NCI-H1694 (cell line): ENCODE measurements at regions not wholly inside any gene's neighbourhood (a gene's known extent, or its start where the extent isn't known, plus 50 kb on each side); places are given as distances from the start of the nearest gene placed in this dataset.

Source experiments
- DNase-seq: peaks from one replicate; lab custom pipeline; 2025; lab: John Stamatoyannopoulos, UW

GRCh38 chr4:55754754-55755350 lies 64.7 kb upstream of the EXOC1L start:
- DNase-seq = no peak

GRCh38 chr4:55756208-55756607 lies 63.4 kb upstream of the EXOC1L start:
- no peak for DNase-seq

GRCh38 chr4:55757356-55757952 lies 62.1 kb upstream of the EXOC1L start:
- DNase-seq = no peak

GRCh38 chr4:55758066-55758465 lies 61.5 kb upstream of the EXOC1L start:
- DNase-seq = peak; percentile 66

- peak; percentile 98 for DNase-seq
Observed at GRCh38 chr4:55758570-55758969, 61.0 kb upstream of the EXOC1L start.

GRCh38 chr4:55762819-55763218 lies 56.8 kb upstream of the EXOC1L start:
- no peak for DNase-seq

- no peak for DNase-seq
Observed at GRCh38 chr4:55763996-55764395, 55.6 kb upstream of the EXOC1L start.

GRCh38 chr4:55765070-55765469 lies 54.5 kb upstream of the EXOC1L start:
- DNase-seq = no peak

- DNase-seq = no peak
Observed at GRCh38 chr4:55768291-55768690, 51.3 kb upstream of the EXOC1L start.
